Naive thymus-derived CD4-positive, alpha-beta T cell (primary cell): ENCODE measurements at regions not wholly inside any gene's neighbourhood (a gene's known extent, or its start where the extent isn't known, plus 50 kb on each side); places are given as distances from the start of the nearest gene placed in this dataset.
"Not testable (repeated sequence)": the region's sequence is repeated elsewhere in the genome, so short reads cannot be mapped to it uniquely, and the experiment has no call there.

ENCODE experiments used
- ATAC-seq: fragments of 150-1000 bp; cut with Tn5 transposase; 2 replicates; pipeline ENCODE4 v1.10.0; 2021; ENCODE audit warnings: mild to moderate bottlenecking, moderate library complexity
- CTCF ChIA-PET: fragments of 350-600 bp; sonication (Branson Sonifier 250); formaldehyde crosslinking; loops from one replicate; lab custom pipeline; 2021; ENCODE audit warnings: antibody characterized with exemption; lab: Charles Lee
- POLR2A ChIA-PET: fragments of 350-600 bp; sonication (Branson Sonifier 250); formaldehyde crosslinking; loops from one replicate; lab custom pipeline; 2021; ENCODE audit warnings: antibody characterized with exemption, inconsistent platforms; lab: Charles Lee
- DNase-seq, 9 donors: peaks; one replicate each; pipeline versions ENCODE4 v3.0.0 to v3.0.0-alpha.2; 2020 to 2022; ENCODE audit warnings: mixed read lengths in 1 of 9
- H3K27ac ChIP-seq: one replicate; pipeline ENCODE4 v1.7.0; 2013; ENCODE audit warnings: mild to moderate bottlenecking, low read depth, low read length, moderate library complexity
- H3K27me3 ChIP-seq, 2 donors: one replicate each; pipeline ENCODE4 v1.7.0; 2013; ENCODE audit warnings: low read length in 2 of 2, mild to moderate bottlenecking in 2 of 2, moderate library complexity in 2 of 2; ENCODE audit not compliant: control insufficient read depth in 2 of 2, insufficient read depth in 2 of 2
- H3K36me3 ChIP-seq, 3 experiments: 1 replicate in 2 of 3; 2 replicates in 1 of 3; pipeline ENCODE4 v1.7.0; 2013; ENCODE audit warnings: low read length in 3 of 3, mild to moderate bottlenecking in 3 of 3, moderate library complexity in 1 of 3; ENCODE audit not compliant: insufficient read depth in 3 of 3, control insufficient read depth in 2 of 3
- H3K4me1 ChIP-seq, 2 donors: one replicate each; pipeline ENCODE4 v1.7.0; 2013; ENCODE audit warnings: low read length in 2 of 2, mild to moderate bottlenecking in 2 of 2, moderate library complexity in 1 of 2; ENCODE audit not compliant: control insufficient read depth in 2 of 2, insufficient read depth in 2 of 2
- H3K4me3 ChIP-seq: 2 replicates; pipeline ENCODE4 v1.7.0; 2013; ENCODE audit warnings: mild to moderate bottlenecking, low read length
- H3K9me3 ChIP-seq, 3 experiments: 1 replicate in 2 of 3; 2 replicates in 1 of 3; pipeline ENCODE4 v1.7.0; 2013; ENCODE audit warnings: low read length in 3 of 3; ENCODE audit not compliant: control insufficient read depth in 2 of 3
- H3K27ac Mint-ChIP-seq, 9 donors: one replicate each; pipeline ENCODE4 v1.8.0; 2020 to 2022; ENCODE audit warnings: mixed read lengths in 9 of 9, mild to moderate bottlenecking in 8 of 9, moderate library complexity in 5 of 9, inconsistent platforms in 2 of 9
- H3K27me3 Mint-ChIP-seq, 5 donors: one replicate each; pipeline ENCODE4 v1.8.0; 2021 to 2022; ENCODE audit warnings: mixed read lengths in 5 of 5, mild to moderate bottlenecking in 1 of 5
- H3K36me3 Mint-ChIP-seq, 5 donors: one replicate each; pipeline ENCODE4 v1.8.0; 2020 to 2022; ENCODE audit warnings: mixed read lengths in 5 of 5, mild to moderate bottlenecking in 3 of 5, inconsistent platforms in 1 of 5
- H3K4me1 Mint-ChIP-seq, 7 donors: one replicate each; pipeline ENCODE4 v1.8.0; 2020 to 2022; ENCODE audit warnings: mixed read lengths in 7 of 7, mild to moderate bottlenecking in 3 of 7, inconsistent platforms in 1 of 7
- H3K4me3 Mint-ChIP-seq, 10 donors: one replicate each; pipeline ENCODE4 v1.8.0; 2020 to 2022; ENCODE audit warnings: mild to moderate bottlenecking in 10 of 10, mixed read lengths in 10 of 10, moderate library complexity in 6 of 10, inconsistent platforms in 2 of 10
- H3K9me3 Mint-ChIP-seq, 11 donors: one replicate each; pipeline ENCODE4 v1.8.0; 2020 to 2022; ENCODE audit warnings: mixed read lengths in 11 of 11, mild to moderate bottlenecking in 4 of 11, inconsistent platforms in 1 of 11, moderate library complexity in 1 of 11
- intact Hi-C, 2 donors: fragments of 100-400 bp; cut with micrococcal nuclease; formaldehyde crosslinking; loops; one replicate each; pipeline ENCODE4 v1.15.1; 2023

DNA sequence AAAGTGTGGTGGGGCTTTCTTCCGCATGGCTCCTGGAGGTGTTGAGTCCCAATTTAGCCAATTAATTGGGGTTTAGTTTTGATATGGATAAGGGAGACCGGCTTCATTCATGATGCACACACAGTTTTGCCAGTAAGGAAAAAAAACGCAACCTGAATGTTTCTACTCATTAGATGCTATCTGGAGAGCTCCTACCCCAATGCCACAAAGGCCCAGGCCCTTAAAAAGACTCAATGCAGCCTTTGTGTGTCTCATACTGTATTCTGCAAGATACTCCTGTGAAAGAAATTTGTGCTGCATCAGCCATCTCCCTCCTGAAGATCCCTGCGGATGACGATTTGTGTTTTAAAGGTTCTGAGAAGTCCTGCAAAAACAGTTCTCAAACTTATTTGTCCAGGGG is 2754.2 kb downstream of the RPIA start:
- H3K4me1 ChIP-seq, H3K9me3 ChIP-seq, H3K27ac Mint-ChIP-seq, H3K4me3 Mint-ChIP-seq, POLR2A ChIA-PET, H3K36me3 Mint-ChIP-seq, H3K4me3 ChIP-seq, H3K36me3 ChIP-seq, H3K27ac ChIP-seq, CTCF ChIA-PET, H3K4me1 Mint-ChIP-seq, intact Hi-C loops, DNase-seq, ATAC-seq, H3K27me3 ChIP-seq: not testable (repeated sequence)
- peaks cover 6 to 12% (median 7%) of the 10 kb centered on the region in 11 donors for H3K9me3 Mint-ChIP-seq
- peaks cover 8 to 23% (median 16%) of the 10 kb centered on the region in 5 donors for H3K27me3 Mint-ChIP-seq

DNA sequence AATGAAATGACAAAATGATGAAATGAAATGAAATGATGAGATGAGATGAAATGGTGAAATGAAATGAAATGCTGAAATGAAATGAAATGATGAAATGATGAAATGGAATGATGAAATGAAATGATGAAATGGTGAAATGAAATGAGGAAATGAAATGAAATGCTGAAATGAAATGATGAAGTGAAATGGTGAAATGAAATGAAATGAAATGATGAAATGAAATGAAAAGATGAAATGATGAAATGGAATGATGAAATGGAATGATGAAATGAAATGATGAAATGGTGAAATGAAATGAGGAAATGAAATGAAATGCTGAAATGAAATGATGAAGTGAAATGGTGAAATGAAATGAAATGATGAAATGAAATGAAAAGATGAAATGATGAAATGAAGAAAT is 2755.0 kb downstream of the RPIA start:
- H3K27me3 ChIP-seq, H3K4me1 ChIP-seq, POLR2A ChIA-PET, H3K4me3 ChIP-seq, H3K27ac Mint-ChIP-seq, H3K9me3 ChIP-seq, H3K27ac ChIP-seq, H3K36me3 Mint-ChIP-seq, H3K36me3 ChIP-seq, CTCF ChIA-PET, H3K4me1 Mint-ChIP-seq, ATAC-seq, intact Hi-C loops, DNase-seq: not testable (repeated sequence)
- peaks cover 13 to 24% (median 19%) of the 10 kb centered on the region in 5 donors for H3K27me3 Mint-ChIP-seq
- H3K4me3 Mint-ChIP-seq = peak overlapping the region in 1 of 10 donors; percentile 2
- peaks cover 6 to 18% (median 8%) of the 10 kb centered on the region in 11 donors for H3K9me3 Mint-ChIP-seq

DNA sequence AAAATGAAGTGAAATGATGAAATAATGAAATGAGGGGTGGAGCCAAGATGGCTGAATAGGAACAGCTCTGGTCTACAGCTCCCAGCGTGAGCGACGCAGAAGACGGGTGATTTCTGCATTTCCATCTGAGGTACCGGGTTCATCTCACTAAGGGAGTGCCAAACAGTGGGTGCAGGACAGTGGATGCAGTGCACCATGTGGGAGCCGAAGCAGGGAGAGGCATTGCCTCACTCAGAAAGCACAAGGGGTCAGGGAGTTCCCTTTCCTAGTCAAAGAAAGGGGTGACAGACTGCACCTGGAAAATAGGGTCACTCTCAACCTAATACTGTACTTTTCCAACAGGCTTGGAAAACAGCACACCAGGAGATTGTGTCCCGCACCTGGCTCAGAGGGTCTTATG is 2755.4 kb downstream of the RPIA start:
- H3K27me3 ChIP-seq, H3K36me3 ChIP-seq, H3K27ac Mint-ChIP-seq, ATAC-seq, intact Hi-C loops, H3K4me1 ChIP-seq, H3K9me3 ChIP-seq, H3K4me3 ChIP-seq, POLR2A ChIA-PET, H3K27ac ChIP-seq, H3K36me3 Mint-ChIP-seq, DNase-seq, CTCF ChIA-PET, H3K4me1 Mint-ChIP-seq: not testable (repeated sequence)
- peaks cover 13 to 23% (median 16%) of the 10 kb centered on the region in 5 donors for H3K27me3 Mint-ChIP-seq
- peak overlapping the region in 1 of 10 donors; percentile 2 for H3K4me3 Mint-ChIP-seq
- H3K9me3 Mint-ChIP-seq = peaks cover 6 to 19% (median 8%) of the 10 kb centered on the region in 11 donors

DNA sequence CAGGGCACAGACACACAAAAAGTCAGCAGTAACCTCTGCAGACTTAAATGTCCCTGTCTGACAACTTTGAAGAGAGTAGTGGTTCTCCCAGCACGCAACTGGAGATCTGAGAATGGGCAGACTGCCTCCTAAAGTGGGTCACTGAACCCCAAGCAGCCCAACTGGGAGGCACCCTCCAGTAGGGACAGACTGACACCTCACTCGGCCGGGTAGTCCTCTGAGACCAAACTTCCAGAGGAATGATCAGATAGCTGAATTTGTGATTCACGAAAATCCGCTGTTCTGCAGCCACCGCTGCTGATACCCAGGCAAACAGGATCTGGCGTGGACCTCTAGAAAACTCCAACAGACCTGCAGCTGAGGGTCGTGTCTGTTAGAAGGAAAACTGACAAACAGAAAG is 2756.0 kb downstream of the RPIA start:
- intact Hi-C loops, ATAC-seq, H3K27ac ChIP-seq, H3K36me3 Mint-ChIP-seq, H3K4me3 Mint-ChIP-seq, H3K9me3 ChIP-seq, H3K4me1 ChIP-seq, H3K27me3 ChIP-seq, H3K4me1 Mint-ChIP-seq, CTCF ChIA-PET, H3K27ac Mint-ChIP-seq, POLR2A ChIA-PET, H3K4me3 ChIP-seq, DNase-seq, H3K36me3 ChIP-seq: not testable (repeated sequence)
- H3K27me3 Mint-ChIP-seq = peaks cover 11 to 28% (median 14%) of the 10 kb centered on the region in 5 donors
- H3K9me3 Mint-ChIP-seq = peaks cover 6 to 19% (median 10%) of the 10 kb centered on the region in 11 donors

DNA sequence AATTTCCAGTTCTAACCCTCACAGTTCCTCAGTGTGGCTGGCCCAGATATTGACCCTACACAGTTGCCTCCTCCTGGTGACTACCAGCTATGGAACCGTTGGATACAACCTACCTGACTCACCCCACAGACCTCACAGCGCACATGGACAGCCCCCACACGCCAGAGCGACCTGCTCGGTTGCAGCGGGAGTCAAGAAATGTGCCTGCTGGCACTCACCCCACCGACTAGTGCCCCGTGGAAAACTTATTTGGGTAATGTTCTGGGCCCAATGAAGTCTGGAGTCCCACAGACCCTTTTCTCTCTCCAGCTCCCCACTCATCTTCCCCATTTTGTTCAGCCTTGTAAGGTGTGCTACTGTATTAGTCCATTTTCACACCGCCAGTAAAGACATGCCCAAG is 2770.8 kb downstream of the RPIA start:
- H3K27me3 ChIP-seq, POLR2A ChIA-PET, CTCF ChIA-PET, H3K4me3 ChIP-seq, H3K4me1 ChIP-seq, intact Hi-C loops, H3K27ac ChIP-seq, ATAC-seq, H3K36me3 Mint-ChIP-seq, H3K36me3 ChIP-seq, H3K4me3 Mint-ChIP-seq, H3K4me1 Mint-ChIP-seq, H3K9me3 ChIP-seq, H3K27ac Mint-ChIP-seq: not testable (repeated sequence)
- peaks cover 0 to 23% (median 20%) of the 10 kb centered on the region in 5 donors for H3K27me3 Mint-ChIP-seq
- DNase-seq = peak in 1 of 9 donors; percentile 7
- peaks cover 0 to 16% (median 6%) of the 10 kb centered on the region in 11 donors for H3K9me3 Mint-ChIP-seq

DNA sequence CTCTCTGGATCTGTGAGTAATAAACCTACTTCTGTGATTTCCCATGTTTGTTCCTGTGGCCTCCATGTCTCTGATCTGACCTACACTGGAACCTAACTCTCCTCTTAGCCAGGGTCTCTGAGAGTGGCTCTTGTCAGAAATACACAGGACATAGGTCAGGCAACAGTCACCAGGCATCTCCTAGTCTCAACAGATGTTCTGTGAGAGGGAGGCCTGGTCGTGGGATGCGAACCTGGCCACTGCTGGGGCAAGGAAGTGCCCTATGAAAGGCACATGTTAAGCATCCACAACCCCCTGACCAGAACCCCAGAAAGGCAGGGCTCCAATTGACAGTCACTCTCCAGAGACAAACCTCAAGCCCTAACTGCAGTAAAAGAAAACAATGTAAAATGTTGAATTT is 2771.5 kb downstream of the RPIA start:
- H3K27ac Mint-ChIP-seq, H3K4me1 ChIP-seq, H3K36me3 Mint-ChIP-seq, intact Hi-C loops, H3K27me3 ChIP-seq, H3K27ac ChIP-seq, ATAC-seq, H3K4me1 Mint-ChIP-seq, H3K36me3 ChIP-seq, DNase-seq, CTCF ChIA-PET, H3K9me3 ChIP-seq, H3K4me3 ChIP-seq, POLR2A ChIA-PET, H3K4me3 Mint-ChIP-seq: not testable (repeated sequence)
- H3K9me3 Mint-ChIP-seq = peaks cover 0 to 16% (median 6%) of the 10 kb centered on the region in 11 donors
- peaks cover 0 to 26% (median 20%) of the 10 kb centered on the region in 5 donors for H3K27me3 Mint-ChIP-seq

DNA sequence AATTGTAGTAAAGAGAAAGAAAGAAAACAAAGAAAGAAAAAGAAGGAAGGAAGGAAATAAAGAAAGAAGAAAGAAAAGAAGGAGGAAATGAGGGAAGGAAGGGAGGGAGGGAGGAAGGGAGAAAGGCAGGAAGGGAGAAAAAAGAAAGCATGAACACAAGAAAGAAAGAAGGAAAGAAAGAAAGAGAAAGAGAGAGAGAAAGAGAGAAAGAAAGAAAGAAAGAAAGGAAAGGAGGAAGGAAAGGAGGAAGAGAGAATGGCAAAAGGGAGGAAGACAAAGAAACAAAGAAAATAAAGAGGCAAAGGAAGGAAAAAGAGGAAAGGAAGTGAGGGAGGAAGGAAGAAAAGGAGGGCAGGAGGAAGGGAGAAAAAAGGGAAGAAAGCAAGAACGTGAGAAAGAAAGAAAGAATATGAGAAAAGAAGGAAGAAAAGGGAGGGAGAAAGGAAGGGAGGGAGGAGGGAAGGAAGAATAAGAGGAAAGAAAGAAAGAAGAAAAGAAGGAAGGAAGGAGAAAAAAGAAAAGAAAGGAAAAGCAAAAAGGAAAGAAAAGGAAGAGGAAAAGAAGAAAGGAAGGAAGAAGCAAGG is 2775.4 kb downstream of the RPIA start:
- CTCF ChIA-PET, POLR2A ChIA-PET: not testable (repeated sequence)

More for the DNA sequence above, 2775.4 kb downstream of the RPIA start:
- Mint-ChIP-seq H3K27me3 (peaks cover 0 to 30% (median 20%) of the 10 kb centered on the region in 5 donors), H3K9me3 (peaks cover 0 to 16% (median 6%) of the 10 kb centered on the region in 11 donors)
- H3K4me3 Mint-ChIP-seq, H3K9me3 ChIP-seq, H3K4me3 ChIP-seq, H3K36me3 ChIP-seq, H3K4me1 ChIP-seq, H3K27ac Mint-ChIP-seq, H3K27me3 ChIP-seq, H3K4me1 Mint-ChIP-seq, DNase-seq, H3K36me3 Mint-ChIP-seq, intact Hi-C loops, H3K27ac ChIP-seq, ATAC-seq: not testable (repeated sequence)
